Esophagus squamous epithelium (tissue), 5 donors: ENCODE measurements at regions not wholly inside any gene's neighbourhood (a gene's known extent, or its start where the extent isn't known, plus 50 kb on each side); places are given as distances from the start of the nearest gene placed in this dataset.

Experiments
- DNase-seq: peaks from one replicate; lab custom pipeline; 2025; lab: John Stamatoyannopoulos, UW
- H3K27ac ChIP-seq, 4 donors: fragments of 200-600 bp; sonication (generic); one replicate each; pipeline ENCODE4 v1.5.1; 2016 to 2019; ENCODE audit warnings: mild to moderate bottlenecking in 1 of 4
- H3K27me3 ChIP-seq, 4 donors: fragments of 200-600 bp; sonication (generic); 1 replicate in 3 of 4; 2 replicates in 1 of 4; pipeline versions ENCODE4 v1.5.1 to v1.6.0; 2017 to 2021; ENCODE audit warnings: antibody characterized with exemption in 1 of 4
- H3K36me3 ChIP-seq, 3 donors: fragments of 200-600 bp; sonication (generic); one replicate each; pipeline ENCODE4 v1.5.1; 2016 to 2019
- H3K4me1 ChIP-seq, 3 donors: fragments of 200-600 bp; sonication (generic); one replicate each; pipeline ENCODE4 v1.5.1; 2017 to 2019
- H3K4me3 ChIP-seq, 4 donors: fragments of 200-600 bp; sonication (generic); 1 replicate in 3 of 4; 2 replicates in 1 of 4; pipeline ENCODE4 v1.5.1; 2016 to 2019; ENCODE audit warnings: mild to moderate bottlenecking in 2 of 4, moderate library complexity in 1 of 4
- H3K9me3 ChIP-seq, 3 donors: fragments of 200-600 bp; sonication (generic); one replicate each; pipeline ENCODE4 v1.5.1; 2016 to 2019
- POLR2A ChIP-seq, 4 donors: fragments of 450-650 bp; IDR thresholded peaks; one replicate each; pipeline ENCODE4 v1.6.1; 2017; ENCODE audit warnings: antibody characterized with exemption in 4 of 4, mild to moderate bottlenecking in 4 of 4, moderate library complexity in 3 of 4
- WGBS, 2 donors: methylation state at CpG; one replicate each; pipeline ENCODE4 v1.1.5; 2018; 5-methylcytosine and 5-hydroxymethylcytosine counted together
- intact Hi-C: fragments of 100-400 bp; cut with DNase I; formaldehyde crosslinking; loops from one replicate; pipeline ENCODE4 v1.15.0; 2022
- TF ChIP-seq, protein P1 (sequence below), 6 experiments: fragments of 450-650 bp in 4 of 6; fragments of 200-600 bp in 2 of 6; sonication (generic) in 2 of 6; IDR thresholded peaks; one replicate each; pipeline ENCODE4 v1.5.1; 2016 to 2019; ENCODE audit warnings: antibody characterized with exemption in 6 of 6, mild to moderate bottlenecking in 4 of 6, moderate library complexity in 4 of 6
- donor health status: DM: yes; HTN: yes; CAD: no.

DNA sequence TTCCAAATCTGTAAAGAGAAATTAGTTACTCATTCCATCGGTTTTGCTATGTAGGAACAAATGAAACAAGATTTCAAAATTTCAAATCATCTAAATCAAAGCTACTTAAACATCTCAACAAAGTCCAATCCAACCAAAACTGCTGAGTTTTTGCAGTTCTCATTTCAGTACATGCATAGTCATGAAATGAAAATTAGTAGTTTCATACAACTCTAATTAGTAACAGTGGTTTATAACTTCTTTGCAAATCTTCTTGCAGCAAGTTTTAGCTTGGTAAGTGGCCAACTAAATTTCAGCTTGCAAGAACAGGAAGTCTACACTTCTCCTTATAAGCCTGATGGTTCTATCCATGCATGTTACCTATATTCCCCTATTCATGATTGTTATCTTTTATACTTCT, 75.6 kb downstream of the SPRY2 start:
- intact Hi-C loops = no loop called here
- no peak overlapping the region for H3K4me3 ChIP-seq
- H3K36me3 ChIP-seq = no peaks in the 10 kb centered on the region
- no peaks in the 10 kb centered on the region for H3K4me1 ChIP-seq
- no peaks in the 10 kb centered on the region for H3K27me3 ChIP-seq
- DNase-seq = no peak
- WGBS, 2 donors = 58 to 65% methylated on average over 1 of the region's 1 CpG
- no peak overlapping the region for H3K27ac ChIP-seq
- no peaks in the 10 kb centered on the region for H3K9me3 ChIP-seq
- TF ChIP-seq, protein P1, sequence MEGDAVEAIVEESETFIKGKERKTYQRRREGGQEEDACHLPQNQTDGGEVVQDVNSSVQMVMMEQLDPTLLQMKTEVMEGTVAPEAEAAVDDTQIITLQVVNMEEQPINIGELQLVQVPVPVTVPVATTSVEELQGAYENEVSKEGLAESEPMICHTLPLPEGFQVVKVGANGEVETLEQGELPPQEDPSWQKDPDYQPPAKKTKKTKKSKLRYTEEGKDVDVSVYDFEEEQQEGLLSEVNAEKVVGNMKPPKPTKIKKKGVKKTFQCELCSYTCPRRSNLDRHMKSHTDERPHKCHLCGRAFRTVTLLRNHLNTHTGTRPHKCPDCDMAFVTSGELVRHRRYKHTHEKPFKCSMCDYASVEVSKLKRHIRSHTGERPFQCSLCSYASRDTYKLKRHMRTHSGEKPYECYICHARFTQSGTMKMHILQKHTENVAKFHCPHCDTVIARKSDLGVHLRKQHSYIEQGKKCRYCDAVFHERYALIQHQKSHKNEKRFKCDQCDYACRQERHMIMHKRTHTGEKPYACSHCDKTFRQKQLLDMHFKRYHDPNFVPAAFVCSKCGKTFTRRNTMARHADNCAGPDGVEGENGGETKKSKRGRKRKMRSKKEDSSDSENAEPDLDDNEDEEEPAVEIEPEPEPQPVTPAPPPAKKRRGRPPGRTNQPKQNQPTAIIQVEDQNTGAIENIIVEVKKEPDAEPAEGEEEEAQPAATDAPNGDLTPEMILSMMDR (IDR thresholded peaks at IDR 0.05) = no peak
- no peak for TF ChIP-seq POLR2A (IDR thresholded peaks at IDR 0.05)

DNA sequence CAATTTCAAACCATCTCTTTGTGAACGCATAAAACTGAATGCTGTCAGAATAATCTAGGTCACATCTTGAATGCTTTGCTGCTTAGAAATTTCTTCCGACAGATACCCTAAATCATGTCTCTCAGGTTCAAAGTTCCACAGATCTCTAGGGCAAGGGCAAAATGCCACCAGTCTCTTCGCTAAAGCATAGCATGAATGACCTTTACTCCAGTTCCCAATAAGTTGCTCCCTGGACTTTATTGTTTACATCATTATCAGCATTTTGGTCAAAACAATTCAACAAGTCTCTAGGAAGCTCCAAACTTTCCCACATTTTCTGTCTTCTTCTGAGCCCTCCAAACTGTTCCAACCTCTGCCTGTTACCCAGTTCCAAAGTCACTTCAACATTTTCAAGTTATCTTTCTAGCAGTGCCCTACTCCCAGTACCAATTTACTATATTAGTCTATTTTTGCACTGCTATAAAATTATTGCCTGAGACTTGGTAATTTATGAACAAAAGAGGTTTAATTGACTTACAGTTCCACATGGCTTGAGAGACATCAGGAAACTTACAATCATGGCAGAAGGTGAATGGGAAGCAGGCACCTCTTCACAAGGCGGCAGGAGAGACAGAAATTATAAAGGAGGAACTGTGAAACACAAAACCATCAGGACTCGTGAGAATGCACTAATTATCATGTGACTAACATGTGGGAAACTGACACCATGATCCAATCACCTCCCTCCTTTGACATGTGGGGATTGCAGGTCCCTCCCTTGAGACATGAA, 77.0 kb downstream of the SPRY2 start:
- 78 to 85% methylated on average over 5 of the region's 5 CpGs for WGBS, 2 donors
- intact Hi-C loops = no loop called here
- no peaks in the 10 kb centered on the region for H3K27me3 ChIP-seq

DNA sequence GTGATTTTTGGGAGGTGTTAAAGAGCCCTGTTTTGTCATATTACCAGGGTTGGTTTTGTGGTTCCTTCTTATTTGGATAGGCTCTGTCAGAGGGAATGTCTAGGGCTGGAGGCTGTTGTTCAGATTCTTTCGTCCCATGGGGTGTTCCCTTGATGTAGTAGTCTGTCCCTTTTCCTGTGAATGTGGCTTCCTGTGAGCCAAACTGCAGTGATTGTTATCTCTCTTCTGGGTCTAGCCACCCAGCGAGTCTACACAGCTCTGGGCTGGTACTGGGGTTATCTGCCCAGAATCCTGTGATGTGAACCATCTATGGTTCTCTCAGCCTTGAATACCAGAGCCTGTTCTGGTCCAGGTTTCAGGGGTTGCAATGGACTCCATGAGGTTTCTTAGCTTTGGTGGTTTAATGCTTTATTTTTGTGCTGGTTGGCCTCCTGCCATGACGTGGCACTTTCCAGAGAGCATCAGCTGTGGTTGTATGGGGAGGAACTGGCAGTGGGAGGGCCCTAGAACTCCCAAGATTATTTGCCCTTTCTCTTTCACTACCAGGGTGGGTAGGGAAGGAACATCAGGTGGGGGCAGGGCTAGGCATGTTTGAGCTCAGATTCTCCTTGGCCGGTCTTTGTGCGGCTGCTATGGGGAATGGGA, 78.8 kb downstream of the SPRY2 start:
- intact Hi-C loops = no loop called here
- 58 to 93% methylated on average over 2 to 4 of the region's 5 CpGs for WGBS, 2 donors
- TF ChIP-seq, protein P1 (IDR thresholded peaks at IDR 0.05) = no peak
- TF ChIP-seq POLR2A (IDR thresholded peaks at IDR 0.05) = no peak
- Histone ChIP-seq H3K9me3 (no peaks in the 10 kb centered on the region), H3K4me3 (no peak overlapping the region), H3K4me1 (no peaks in the 10 kb centered on the region), H3K27me3 (no peaks in the 10 kb centered on the region), H3K27ac (no peak overlapping the region), H3K36me3 (no peaks in the 10 kb centered on the region)
- no peak for DNase-seq

More for the DNA sequence above, 77.0 kb downstream of the SPRY2 start:
- TF ChIP-seq, protein P1 (IDR thresholded peaks at IDR 0.05) = no peak
- TF ChIP-seq POLR2A (IDR thresholded peaks at IDR 0.05) = no peak
- Histone ChIP-seq H3K9me3 (no peaks in the 10 kb centered on the region), H3K4me3 (no peak overlapping the region), H3K4me1 (no peaks in the 10 kb centered on the region), H3K27ac (no peak overlapping the region), H3K36me3 (no peaks in the 10 kb centered on the region)
- no peak for DNase-seq

DNA sequence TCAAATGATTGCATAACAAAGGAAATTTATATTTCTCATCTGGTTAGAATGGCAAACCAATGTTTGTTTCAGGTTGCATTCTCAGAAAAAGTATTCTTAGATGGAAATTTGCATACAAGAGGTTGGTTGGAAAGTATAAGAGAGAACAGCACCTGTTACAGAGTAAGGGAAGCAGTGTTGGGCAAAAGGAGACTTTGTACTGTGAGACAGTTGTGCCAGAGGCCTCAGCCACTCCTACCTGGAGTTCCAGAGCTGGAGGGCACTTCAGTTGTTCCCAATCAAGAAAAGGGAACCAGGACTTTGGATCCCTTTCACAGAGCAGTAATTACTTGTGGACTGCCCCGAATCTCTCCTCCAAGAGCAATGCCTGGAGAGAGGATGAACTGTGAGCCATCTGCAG, 81.8 kb downstream of the SPRY2 start:
- intact Hi-C loops = no loop called here
- Histone ChIP-seq H3K36me3 (no peaks in the 10 kb centered on the region), H3K27me3 (no peaks in the 10 kb centered on the region), H3K4me1 (no peaks in the 10 kb centered on the region), H3K4me3 (no peak overlapping the region), H3K27ac (no peak overlapping the region), H3K9me3 (no peaks in the 10 kb centered on the region)
- DNase-seq = no peak
- no peak for TF ChIP-seq POLR2A (IDR thresholded peaks at IDR 0.05)
- TF ChIP-seq, protein P1 (IDR thresholded peaks at IDR 0.05) = no peak
- 74 to 81% methylated on average over 1 of the region's 1 CpG for WGBS, 2 donors

DNA sequence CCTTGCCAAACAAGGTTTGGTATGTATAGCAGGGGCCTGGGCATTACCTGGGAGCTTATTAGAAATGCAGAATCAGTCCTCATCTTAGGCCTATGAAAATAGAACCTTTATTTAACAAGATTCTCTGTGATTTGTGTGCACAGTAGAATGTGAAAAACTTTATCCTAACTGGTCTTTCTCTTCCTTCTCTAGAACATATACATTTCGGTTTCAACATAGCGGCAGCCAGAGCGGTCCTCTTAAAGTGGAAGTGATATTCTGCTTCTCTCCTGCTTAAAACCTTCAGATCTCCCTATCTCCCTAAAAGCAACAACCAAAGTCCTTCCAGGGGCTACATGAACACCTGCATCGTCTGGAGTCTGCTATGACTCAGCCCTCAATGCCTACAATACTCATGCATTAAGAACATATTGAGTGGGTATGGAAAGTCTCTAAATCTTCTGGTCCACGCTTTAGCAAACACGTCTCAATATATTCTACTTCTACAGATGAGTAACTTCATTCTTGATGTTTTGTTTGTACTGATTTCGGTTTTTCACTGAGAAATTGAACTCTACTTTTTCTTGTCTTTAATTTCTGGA, 84.5 kb downstream of the SPRY2 start:
- TF ChIP-seq POLR2A (IDR thresholded peaks at IDR 0.05) = no peak
- TF ChIP-seq, protein P1 (IDR thresholded peaks at IDR 0.05) = no peak
- intact Hi-C loops = no loop called here
- WGBS, 2 donors = 80% methylated on average over 7 of the region's 7 CpGs
- Histone ChIP-seq H3K36me3 (no peaks in the 10 kb centered on the region), H3K4me1 (no peaks in the 10 kb centered on the region), H3K27me3 (no peaks in the 10 kb centered on the region), H3K27ac (no peak overlapping the region), H3K9me3 (no peaks in the 10 kb centered on the region), H3K4me3 (no peak overlapping the region)
- DNase-seq = no peak
